Keratinocyte (primary cell): ENCODE measurements at regions not wholly inside any gene's neighbourhood (a gene's known extent, or its start where the extent isn't known, plus 50 kb on each side); places are given as distances from the start of the nearest gene placed in this dataset.

Experiments used
- EZH2 ChIP-seq: IDR thresholded peaks from one replicate; pipeline ENCODE4 v1.6.1; 2012; ENCODE audit warnings: inconsistent platforms, mild to moderate bottlenecking, low read length, moderate library complexity
- TF ChIP-seq, protein P1 (sequence below), 3 experiments: IDR thresholded peaks in 1 of 3; conservative IDR thresholded peaks in 1 of 3; optimal IDR thresholded peaks in 1 of 3; 2 replicates in 2 of 3; 3 replicates in 1 of 3; pipeline versions ENCODE3 to v1.5.1; 2011; ENCODE audit warnings: low read length in 3 of 3, mild to moderate bottlenecking in 3 of 3, moderate library complexity in 2 of 3, control low read depth in 1 of 3, inconsistent platforms in 1 of 3; ENCODE audit not compliant: insufficient read depth in 2 of 3; ENCODE audit errors: extremely low read depth in 1 of 3

DNA sequence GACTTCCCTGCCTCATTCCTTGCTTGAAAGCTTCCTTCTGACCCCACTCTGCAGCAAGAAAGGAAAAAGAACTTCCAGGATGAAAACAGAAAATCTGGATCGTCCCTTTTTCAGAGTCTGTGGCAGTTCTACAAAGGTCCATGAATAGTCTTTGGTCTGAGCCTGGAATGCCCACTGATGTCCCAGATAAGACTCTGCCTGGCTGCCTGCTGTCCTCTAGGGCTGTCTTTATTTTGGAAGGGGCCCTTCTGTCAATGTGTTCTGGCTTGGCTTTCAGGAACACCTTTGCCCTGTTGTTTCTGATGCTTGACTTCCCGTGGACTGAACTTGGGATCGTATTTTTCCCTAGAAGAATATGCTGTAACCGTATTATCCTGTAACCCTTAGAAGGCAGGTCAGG is 114.7 kb upstream of the LNX1 start:
- TF ChIP-seq, protein P1, sequence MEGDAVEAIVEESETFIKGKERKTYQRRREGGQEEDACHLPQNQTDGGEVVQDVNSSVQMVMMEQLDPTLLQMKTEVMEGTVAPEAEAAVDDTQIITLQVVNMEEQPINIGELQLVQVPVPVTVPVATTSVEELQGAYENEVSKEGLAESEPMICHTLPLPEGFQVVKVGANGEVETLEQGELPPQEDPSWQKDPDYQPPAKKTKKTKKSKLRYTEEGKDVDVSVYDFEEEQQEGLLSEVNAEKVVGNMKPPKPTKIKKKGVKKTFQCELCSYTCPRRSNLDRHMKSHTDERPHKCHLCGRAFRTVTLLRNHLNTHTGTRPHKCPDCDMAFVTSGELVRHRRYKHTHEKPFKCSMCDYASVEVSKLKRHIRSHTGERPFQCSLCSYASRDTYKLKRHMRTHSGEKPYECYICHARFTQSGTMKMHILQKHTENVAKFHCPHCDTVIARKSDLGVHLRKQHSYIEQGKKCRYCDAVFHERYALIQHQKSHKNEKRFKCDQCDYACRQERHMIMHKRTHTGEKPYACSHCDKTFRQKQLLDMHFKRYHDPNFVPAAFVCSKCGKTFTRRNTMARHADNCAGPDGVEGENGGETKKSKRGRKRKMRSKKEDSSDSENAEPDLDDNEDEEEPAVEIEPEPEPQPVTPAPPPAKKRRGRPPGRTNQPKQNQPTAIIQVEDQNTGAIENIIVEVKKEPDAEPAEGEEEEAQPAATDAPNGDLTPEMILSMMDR (optimal IDR thresholded peaks at IDR 0.05 in 1 of 3, IDR thresholded peaks at IDR 0.05 in 1 of 3, conservative IDR thresholded peaks at IDR 0.05 in 1 of 3; ENCODE audit: extremely low read depth in 1 of 3, insufficient read depth in 2 of 3, low read length in 3 of 3): no peak
- TF ChIP-seq EZH2: no peak
